BLaER1 (cell line): ENCODE measurements at regions not wholly inside any gene's neighbourhood (a gene's known extent, or its start where the extent isn't known, plus 50 kb on each side); places are given as distances from the start of the nearest gene placed in this dataset.

ENCODE experiments used
- H3K27ac ChIP-seq: shearing (Covaris generic); formaldehyde crosslinking; 2 replicates; pipeline ENCODE4 v1.8.1; 2022
- H3K27me3 ChIP-seq: shearing (Covaris generic); formaldehyde crosslinking; 2 replicates; pipeline ENCODE4 v1.8.1; 2022
- H3K36me3 ChIP-seq: shearing (Covaris generic); formaldehyde crosslinking; 2 replicates; pipeline ENCODE4 v1.8.1; 2022
- H3K4me1 ChIP-seq: shearing (Covaris generic); formaldehyde crosslinking; 2 replicates; pipeline ENCODE4 v1.8.1; 2022
- H3K4me2 ChIP-seq: shearing (Covaris generic); formaldehyde crosslinking; 2 replicates; pipeline ENCODE4 v1.8.1; 2022
- H3K4me3 ChIP-seq: shearing (Covaris generic); formaldehyde crosslinking; 2 replicates; pipeline ENCODE4 v1.8.1; 2022
- H3K9ac ChIP-seq: shearing (Covaris generic); formaldehyde crosslinking; 2 replicates; pipeline ENCODE4 v1.8.1; 2022
- H3K9me3 ChIP-seq: shearing (Covaris generic); formaldehyde crosslinking; 2 replicates; pipeline ENCODE4 v1.8.1; 2022
- H4K20me1 ChIP-seq: shearing (Covaris generic); formaldehyde crosslinking; 2 replicates; pipeline ENCODE4 v1.8.1; 2022
- Cebpa-rat ChIP-seq: shearing (Covaris generic); IDR thresholded peaks from 2 replicates; pipeline ENCODE4 v1.8.1; 2022

GRCh38 chr6:65798280-65799014 lies 91.4 kb upstream of the EYS start:
- H3K9ac ChIP-seq = no peak overlapping the region
- H3K4me1 ChIP-seq = no peaks in the 10 kb centered on the region
- no peak for TF ChIP-seq Cebpa-rat
- H4K20me1 ChIP-seq = no peaks in the 10 kb centered on the region
- H3K27ac ChIP-seq = no peak overlapping the region
- no peaks in the 10 kb centered on the region for H3K27me3 ChIP-seq
- H3K4me3 ChIP-seq = no peak overlapping the region
- H3K9me3 ChIP-seq = no peaks in the 10 kb centered on the region
- no peaks in the 10 kb centered on the region for H3K36me3 ChIP-seq
- H3K4me2 ChIP-seq = no peak overlapping the region

- no peak overlapping the region for H3K4me2 ChIP-seq
- H3K27me3 ChIP-seq = no peaks in the 10 kb centered on the region
- no peaks in the 10 kb centered on the region for H3K36me3 ChIP-seq
- peaks cover 5% of the 10 kb centered on the region; the same call in 1 of the 2 replicates for H3K9me3 ChIP-seq
- no peaks in the 10 kb centered on the region for H4K20me1 ChIP-seq
- no peak overlapping the region for H3K27ac ChIP-seq
- H3K4me3 ChIP-seq = no peak overlapping the region
- no peak overlapping the region for H3K9ac ChIP-seq
- H3K4me1 ChIP-seq = no peaks in the 10 kb centered on the region
- no peak for TF ChIP-seq Cebpa-rat
Observed at GRCh38 chr6:65790666-65791065, 83.6 kb upstream of the EYS start.

- H3K4me1 ChIP-seq = no peaks in the 10 kb centered on the region
- no peaks in the 10 kb centered on the region for H4K20me1 ChIP-seq
- no peak overlapping the region for H3K9ac ChIP-seq
- no peaks in the 10 kb centered on the region for H3K36me3 ChIP-seq
- H3K4me3 ChIP-seq = no peak overlapping the region
- no peaks in the 10 kb centered on the region for H3K27me3 ChIP-seq
- no peak overlapping the region for H3K4me2 ChIP-seq
- TF ChIP-seq Cebpa-rat = no peak
- peaks cover 5% of the 10 kb centered on the region; the same call in 1 of the 2 replicates for H3K9me3 ChIP-seq
- no peak overlapping the region for H3K27ac ChIP-seq
Observed at GRCh38 chr6:65787787-65788186, 80.8 kb upstream of the EYS start.

- H3K27ac ChIP-seq = no peak overlapping the region
- H3K36me3 ChIP-seq = no peaks in the 10 kb centered on the region
- no peaks in the 10 kb centered on the region for H3K4me1 ChIP-seq
- H4K20me1 ChIP-seq = no peaks in the 10 kb centered on the region
- H3K4me3 ChIP-seq = no peak overlapping the region
- H3K27me3 ChIP-seq = no peaks in the 10 kb centered on the region
- H3K9ac ChIP-seq = no peak overlapping the region
- H3K4me2 ChIP-seq = no peak overlapping the region
- TF ChIP-seq Cebpa-rat = no peak
- H3K9me3 ChIP-seq = peaks cover 5% of the 10 kb centered on the region; the same call in 1 of the 2 replicates
Observed at GRCh38 chr6:65786815-65787214, 79.8 kb upstream of the EYS start.

GRCh38 chr6:65780691-65781090 lies 73.7 kb upstream of the EYS start:
- TF ChIP-seq Cebpa-rat = no peak
- H3K9me3 ChIP-seq = no peaks in the 10 kb centered on the region
- H4K20me1 ChIP-seq = no peaks in the 10 kb centered on the region
- H3K36me3 ChIP-seq = no peaks in the 10 kb centered on the region
- H3K4me2 ChIP-seq = no peak overlapping the region
- H3K9ac ChIP-seq = no peak overlapping the region
- H3K27me3 ChIP-seq = no peaks in the 10 kb centered on the region
- H3K27ac ChIP-seq = no peak overlapping the region
- no peak overlapping the region for H3K4me3 ChIP-seq
- no peaks in the 10 kb centered on the region for H3K4me1 ChIP-seq

GRCh38 chr6:65776332-65776731 lies 69.3 kb upstream of the EYS start:
- Histone ChIP-seq H3K9ac (no peak overlapping the region), H3K27ac (no peak overlapping the region), H3K4me3 (no peak overlapping the region), H3K36me3 (no peaks in the 10 kb centered on the region), H4K20me1 (no peaks in the 10 kb centered on the region), H3K4me2 (no peak overlapping the region), H3K4me1 (no peaks in the 10 kb centered on the region), H3K9me3 (no peaks in the 10 kb centered on the region), H3K27me3 (no peaks in the 10 kb centered on the region)
- TF ChIP-seq Cebpa-rat = no peak

- no peak overlapping the region for H3K9ac ChIP-seq
- no peak for TF ChIP-seq Cebpa-rat
- H3K4me3 ChIP-seq = no peak overlapping the region
- no peak overlapping the region for H3K27ac ChIP-seq
- H3K27me3 ChIP-seq = no peaks in the 10 kb centered on the region
- no peaks in the 10 kb centered on the region for H4K20me1 ChIP-seq
- H3K36me3 ChIP-seq = no peaks in the 10 kb centered on the region
- H3K4me1 ChIP-seq = no peaks in the 10 kb centered on the region
- no peaks in the 10 kb centered on the region for H3K9me3 ChIP-seq
- H3K4me2 ChIP-seq = no peak overlapping the region
Observed at GRCh38 chr6:65771946-65772345, 64.9 kb upstream of the EYS start.

- Histone ChIP-seq H3K4me1 (no peaks in the 10 kb centered on the region), H3K27ac (no peak overlapping the region), H3K27me3 (no peaks in the 10 kb centered on the region), H3K9me3 (no peaks in the 10 kb centered on the region), H4K20me1 (no peaks in the 10 kb centered on the region), H3K4me2 (no peak overlapping the region), H3K36me3 (no peaks in the 10 kb centered on the region), H3K4me3 (no peak overlapping the region), H3K9ac (no peak overlapping the region)
- TF ChIP-seq Cebpa-rat = no peak
Observed at GRCh38 chr6:65761890-65762289, 54.9 kb upstream of the EYS start.

GRCh38 chr6:65760285-65760684 lies 53.3 kb upstream of the EYS start:
- H3K4me2 ChIP-seq = no peak overlapping the region
- no peak overlapping the region for H3K9ac ChIP-seq
- no peak for TF ChIP-seq Cebpa-rat
- no peaks in the 10 kb centered on the region for H3K27me3 ChIP-seq
- H3K27ac ChIP-seq = no peak overlapping the region
- no peak overlapping the region for H3K4me3 ChIP-seq
- no peaks in the 10 kb centered on the region for H3K36me3 ChIP-seq
- no peaks in the 10 kb centered on the region for H3K9me3 ChIP-seq
- H4K20me1 ChIP-seq = no peaks in the 10 kb centered on the region
- H3K4me1 ChIP-seq = no peaks in the 10 kb centered on the region
